ENCODE measurements at regions not wholly inside any gene's neighbourhood (a gene's known extent, or its start where the extent isn't known, plus 50 kb on each side); places are given as distances from the start of the nearest gene placed in this dataset.
"Not testable (repeated sequence)": the region's sequence is repeated elsewhere in the genome, so short reads cannot be mapped to it uniquely, and the experiment has no call there.

DNA sequence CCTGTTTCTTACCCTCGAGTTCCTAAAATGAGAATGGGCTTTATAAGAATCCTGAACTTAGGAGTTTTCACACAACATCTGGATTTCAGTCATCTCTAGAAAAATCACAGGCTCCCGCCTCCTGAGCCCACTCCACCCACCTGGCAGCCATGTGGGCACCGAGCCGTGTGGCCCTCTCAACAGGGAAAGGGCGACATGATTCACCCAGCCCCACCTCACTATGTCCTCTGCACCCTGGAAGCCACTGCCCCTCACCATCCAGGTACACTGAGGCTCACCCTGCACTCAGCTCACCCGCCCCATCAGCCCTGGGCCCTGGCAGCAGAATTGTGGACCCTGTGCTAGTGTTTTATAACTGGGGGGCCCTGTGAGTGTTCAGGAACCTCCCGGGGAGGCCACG lies 101.5 kb downstream of the SHANK2 start:
- DNase-seq, result no peak

DNA sequence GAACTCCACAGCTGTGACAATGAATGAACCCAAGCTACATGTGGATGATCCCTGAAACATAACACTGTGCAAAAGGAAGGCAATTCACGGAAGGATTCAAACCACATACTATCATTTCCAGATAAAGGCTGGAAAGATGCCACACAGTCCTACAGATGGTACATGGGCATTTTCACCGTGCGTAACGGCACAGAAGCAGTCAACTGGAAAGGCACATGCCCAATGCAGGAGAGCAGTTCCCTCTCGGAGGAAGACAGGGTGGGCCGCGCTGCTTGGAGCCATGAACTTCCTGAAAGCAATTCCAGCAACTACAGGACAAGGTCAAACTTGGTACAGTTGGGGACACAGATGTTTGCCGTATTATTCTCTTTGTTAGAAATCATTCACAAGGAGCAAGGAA lies 103.7 kb downstream of the SHANK2 start:
- DNase-seq, result no peak

DNA sequence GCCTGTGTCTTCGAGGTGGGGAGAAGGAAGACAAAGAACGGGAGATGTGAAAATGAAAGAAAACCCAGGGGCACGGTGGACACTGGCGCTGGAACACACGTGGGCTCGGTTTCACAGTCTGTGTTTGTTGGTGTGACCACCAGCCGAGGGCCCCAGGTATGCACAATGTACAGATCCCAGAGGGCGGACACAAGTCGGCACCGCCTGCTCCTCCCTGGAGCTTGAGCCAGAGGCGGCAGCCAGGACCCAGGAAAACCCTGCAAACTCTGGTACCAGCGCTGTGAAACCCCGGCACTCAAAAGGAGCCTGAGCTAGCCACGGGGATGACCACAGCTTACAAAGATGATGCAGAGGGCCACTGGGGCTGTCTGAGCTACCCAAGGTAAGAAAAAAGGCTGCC lies 105.0 kb downstream of the SHANK2 start:
- DNase-seq, result no peak

DNA sequence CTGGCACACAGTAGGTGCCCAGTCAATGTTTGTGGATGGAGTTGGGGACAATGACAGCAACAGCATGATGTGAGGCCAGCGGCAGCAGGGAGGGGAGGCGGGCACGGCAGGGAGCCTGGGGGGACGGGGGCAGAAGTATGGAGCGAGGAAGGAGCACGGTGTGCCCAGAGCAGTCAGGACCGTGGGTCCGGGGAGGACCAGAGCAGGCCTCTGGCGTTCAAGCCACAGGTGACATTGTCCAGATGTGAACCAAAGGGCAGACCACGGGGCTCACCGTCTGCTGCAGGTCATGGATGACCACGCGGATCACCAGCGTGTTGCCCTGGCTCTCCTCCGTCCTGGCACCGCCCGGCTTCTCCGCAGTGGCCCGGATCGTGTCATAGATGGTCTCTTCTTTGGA lies 105.5 kb downstream of the SHANK2 start:
- no peak for DNase-seq

DNA sequence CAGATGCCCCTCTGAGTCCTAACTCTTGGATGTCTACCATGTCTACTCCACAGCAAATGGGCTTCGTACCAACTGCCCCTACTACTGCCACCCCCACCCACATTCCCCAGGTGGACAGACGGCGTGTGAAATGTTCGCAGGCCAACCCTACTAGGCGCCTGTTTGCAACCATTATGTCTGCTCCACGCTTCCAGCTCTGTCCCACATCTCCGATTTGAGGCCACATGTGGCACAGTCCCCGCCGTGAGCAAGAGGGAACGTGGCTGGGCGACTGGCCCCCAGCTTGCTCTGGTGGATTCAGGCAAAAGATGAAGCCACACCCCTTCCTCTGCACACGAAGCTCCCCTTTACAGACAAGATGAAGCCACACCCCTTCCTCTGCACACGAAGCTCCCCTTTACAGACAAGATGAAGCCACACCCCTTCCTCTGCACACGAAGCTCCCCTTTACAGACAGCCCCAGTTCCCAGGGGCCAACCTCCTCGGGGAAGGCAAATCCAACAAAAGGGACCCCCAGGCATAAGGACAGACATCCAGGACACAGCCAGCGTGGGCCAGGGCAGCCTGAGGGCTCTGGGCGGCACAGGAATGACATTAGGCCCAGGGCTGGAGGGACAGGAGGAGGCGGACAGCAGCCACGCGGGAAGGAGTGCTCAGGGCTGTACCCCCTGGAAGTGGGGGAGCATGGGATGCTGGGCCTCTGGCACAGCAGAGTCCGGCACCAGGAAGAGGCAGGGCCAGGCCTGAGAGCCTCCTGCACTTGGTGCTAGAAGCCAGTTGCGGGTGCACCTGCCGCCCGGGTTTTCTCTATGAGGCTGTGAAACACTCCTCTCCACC lies 106.2 kb downstream of the SHANK2 start:
- DNase-seq, result no peak

DNA sequence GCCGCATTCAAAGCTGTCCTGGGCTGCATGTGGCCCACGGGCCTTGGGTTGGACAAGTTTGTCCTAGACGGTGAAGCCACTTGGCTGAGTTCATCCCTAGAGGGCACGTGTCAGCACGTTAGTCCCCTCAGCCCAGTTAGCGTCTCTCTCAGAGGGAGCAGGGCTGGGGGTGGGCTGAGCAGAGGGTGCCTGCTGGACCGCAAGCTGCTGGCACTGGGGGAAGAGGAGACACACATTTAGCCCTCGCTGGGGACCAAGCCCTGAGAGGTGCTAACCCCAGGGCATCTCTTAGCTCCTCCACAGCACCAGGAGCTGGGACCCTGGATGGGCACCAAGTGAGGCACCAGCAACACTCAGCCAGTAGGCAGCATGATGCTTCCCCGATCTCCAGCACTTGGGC lies 107.0 kb downstream of the SHANK2 start:
- no peak for DNase-seq

DNA sequence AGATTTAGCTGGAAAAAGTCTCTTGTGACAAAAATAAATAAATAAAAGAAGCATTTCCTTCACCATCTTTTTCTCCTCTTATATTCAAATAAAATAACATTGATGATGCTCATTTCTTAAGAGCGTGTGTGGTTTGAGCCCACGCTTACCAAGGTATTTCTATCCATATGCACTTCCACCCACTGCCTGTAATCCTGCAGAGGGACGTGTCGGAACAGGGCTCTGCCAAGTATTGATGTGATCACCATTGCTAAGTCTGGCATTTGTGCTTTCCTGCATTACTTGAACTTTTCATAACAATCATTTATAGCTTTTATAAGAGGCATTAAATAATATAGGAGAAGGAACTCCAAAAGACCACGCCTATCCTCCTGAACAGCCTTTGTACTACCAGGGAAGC lies 107.6 kb downstream of the SHANK2 start:
- no peak for DNase-seq

DNA sequence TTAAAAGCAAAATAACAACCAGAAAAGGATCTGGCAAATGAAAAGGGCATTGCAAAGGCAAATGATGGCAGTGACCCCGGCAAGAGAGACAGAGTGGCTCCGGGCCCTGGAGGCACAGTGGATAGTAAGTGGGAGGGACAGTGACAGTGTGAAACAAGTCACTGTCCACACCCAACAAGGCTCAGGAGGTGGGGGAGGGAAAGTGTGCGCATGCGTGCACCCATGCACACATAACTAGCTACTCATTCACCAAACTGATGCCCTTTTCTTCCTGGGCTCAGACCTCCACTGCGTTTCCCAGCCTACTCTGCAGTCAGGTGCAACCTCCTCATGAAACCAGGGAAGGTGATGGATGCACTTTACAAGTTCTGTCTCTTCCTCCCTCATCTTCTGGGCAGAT lies 108.4 kb downstream of the SHANK2 start:
- DNase-seq, result no peak

DNA sequence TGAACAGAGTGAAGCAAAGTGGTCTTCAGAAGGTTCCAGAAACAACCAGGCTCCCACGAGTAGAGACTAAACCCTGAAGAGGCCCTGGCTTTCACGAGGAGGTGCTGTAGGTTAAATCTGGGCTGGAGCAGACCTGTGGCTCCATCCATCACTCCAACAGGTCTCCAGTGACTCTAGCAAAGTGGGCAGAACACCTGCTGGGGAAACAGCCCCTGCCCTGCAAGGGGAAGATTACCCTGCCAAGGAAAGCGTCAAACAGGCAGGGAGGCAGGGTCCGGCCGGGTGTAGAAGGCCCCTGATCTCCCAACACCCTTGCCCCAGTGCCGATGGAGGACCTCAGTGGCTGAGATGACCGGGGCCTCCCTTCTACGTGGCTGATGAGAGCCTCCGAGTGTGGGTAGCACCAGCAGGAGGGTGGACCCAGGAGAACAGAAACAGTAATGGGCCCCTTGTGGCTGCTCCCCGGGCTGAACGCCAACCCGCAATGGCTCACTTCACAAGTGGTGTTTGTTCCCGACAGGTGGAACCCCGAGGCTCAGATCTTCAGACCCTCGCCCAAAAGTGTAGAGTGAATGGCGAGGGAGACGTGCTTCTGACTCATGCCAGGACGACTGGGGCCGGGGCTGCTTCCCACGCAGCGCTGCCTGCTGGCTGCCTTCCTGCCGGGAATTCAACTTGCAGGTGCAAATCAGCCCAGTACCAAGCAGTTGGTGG lies 112.0 kb downstream of the SHANK2 start:
- DNase-seq, result no peak

DNA sequence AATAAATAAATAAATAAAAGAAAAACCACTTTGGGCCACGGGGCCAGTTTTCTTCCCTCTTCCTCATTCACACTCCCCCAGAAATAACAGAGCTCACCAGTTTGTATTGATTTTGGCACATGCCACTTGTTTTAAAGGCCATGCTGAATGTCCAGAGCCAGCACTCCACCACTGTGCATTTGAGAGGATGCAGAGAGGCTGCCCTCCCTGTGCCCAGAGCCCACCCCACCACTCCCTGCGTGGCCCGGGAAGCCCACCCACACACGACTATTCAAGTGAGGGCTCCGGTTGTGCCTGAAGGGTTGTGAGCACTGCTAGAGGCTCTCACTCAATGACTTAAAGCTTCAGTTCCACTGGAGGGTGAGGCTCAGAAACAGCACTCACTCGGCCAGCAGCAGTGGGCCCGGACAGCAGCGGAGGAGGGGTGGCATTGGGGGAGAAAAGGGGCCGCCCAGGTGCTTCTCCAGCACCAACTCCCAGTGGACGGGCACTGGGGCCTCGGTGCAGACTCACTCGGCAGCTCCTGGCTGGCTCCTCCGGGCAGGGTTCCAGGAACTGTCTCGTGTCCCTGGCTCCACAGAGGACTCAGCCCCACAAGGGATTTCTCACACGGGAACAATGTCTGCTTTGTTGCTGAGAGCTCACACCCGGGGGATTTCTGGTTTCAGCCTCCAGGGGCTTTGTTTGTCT lies 112.7 kb downstream of the SHANK2 start:
- DNase-seq, result no peak

DNA sequence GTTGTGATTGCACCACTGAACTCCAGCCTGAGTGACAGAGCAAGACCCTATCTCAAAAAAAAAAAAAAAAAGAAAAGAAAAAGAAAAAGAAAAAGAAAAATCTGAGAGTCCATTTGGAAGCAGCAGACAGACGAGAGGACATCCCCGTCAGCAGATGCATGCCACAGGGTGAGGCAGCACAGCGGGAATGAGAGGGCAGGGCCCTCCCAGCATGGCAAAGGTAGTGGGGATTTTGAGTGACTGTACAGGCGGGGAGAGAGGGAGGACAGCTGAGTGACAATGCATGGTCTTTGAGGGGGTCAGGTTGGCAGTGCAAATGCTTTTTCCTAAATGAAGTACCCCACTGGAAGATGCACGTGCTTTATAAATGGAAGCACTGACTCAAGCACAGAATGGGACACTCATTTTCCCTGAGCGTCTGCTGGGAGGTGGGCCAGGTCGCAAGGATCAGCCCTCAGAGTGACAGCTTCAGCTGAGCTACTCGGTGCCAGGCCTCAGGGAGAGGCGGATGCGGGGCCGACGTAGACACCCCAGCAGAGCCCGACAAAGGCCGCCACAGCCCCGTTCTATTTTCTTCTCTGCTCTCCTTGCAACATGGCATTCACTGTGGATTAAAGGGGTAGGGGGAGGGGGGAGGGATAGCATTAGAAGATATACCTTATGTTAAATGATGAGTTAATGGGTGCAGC lies 113.5 kb downstream of the SHANK2 start:
- no peak for DNase-seq

DNA sequence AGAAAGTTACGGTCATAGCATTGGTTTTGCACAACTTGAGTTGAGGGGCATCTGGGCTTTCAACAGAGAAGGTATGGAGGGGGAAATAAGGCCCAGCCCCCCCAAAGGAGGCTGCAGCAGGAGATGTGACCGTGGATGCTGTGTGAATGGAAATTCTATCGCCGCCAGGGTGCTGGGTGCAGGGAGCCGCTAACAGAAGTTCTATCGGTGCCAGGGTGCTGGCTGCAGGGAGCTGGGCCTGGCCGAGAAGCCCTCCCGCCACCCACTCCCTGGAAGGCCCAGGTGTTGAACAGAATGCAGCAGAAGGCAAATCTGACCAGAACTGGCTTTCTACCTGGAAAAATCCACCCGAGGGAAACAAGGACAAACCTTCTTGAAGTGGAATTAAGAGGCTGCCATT lies 115.0 kb downstream of the SHANK2 start:
- no peak for DNase-seq

DNA sequence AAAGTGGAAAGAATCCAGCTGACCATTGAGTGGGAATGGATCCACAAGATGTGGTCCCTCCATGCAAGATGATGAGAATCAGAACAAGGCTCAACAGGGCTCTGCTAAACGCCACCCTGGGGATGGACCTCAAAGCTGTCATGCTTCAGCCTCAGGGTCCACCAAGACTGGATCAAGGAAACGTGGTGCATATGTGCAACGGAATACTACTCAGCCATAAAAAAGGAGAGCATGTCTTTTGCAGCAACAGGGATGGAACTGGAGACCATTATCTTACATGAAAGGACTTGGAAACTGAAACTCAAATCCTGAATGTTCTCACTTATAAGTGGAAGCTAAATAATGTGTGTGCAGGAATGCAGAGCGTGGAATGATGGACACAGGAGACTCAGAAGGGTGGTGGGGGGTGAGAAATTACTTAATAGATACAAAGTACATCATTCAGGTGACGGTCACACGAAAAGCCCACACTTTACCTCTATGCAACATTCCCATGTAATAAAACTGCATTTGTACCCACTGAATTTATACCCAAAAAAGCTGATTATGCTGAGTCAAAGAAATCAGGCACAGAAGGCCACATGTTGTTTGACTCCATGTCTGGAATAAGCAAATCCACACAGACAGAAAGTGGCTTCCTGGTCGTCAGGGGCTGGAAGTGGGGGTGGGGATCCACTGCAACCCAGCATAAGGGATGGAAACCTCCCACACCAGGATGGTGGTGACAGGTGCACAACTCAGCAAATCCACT lies 116.1 kb downstream of the SHANK2 start:
- no peak for DNase-seq

DNA sequence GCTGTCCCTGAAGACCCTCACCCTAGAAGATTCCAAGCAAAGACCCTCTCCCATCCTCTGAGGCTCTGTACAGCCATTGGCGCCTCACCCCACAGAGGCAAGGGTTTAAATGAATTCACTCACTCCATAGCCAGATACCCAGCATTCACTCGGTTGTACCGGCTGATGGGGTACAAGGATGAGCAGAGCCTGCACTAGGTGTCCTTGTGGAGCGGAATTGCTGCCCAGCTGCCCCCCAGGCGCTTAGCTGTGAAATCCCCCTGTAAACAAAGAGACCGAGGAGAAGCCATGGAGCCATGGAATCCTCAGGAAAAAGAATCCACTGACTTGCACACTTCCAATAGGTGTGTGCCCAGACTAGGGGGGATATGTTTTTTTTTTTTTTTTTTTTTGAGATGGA lies 117.3 kb downstream of the SHANK2 start:
- DNase-seq, result no peak

DNA sequence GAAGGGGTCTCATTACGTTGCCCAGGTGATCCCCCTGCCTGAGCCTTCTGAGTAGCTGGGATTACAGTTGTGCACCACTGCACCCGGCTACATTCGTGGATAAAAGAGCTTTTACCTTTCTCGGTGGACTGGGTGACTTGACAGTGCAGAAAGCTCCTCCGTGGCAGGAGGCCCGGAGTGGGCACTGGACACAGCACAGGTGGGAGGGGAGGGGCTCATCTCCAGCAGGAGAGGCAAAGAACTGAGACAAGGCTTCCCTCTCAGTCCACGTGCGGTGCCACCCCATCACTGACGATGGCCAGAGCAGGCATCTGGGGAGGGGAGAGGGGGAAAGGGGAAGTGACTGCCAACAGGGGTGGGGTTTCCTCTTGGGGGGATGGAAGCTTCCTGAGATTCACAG lies 118.4 kb downstream of the SHANK2 start:
- DNase-seq, result no peak

DNA sequence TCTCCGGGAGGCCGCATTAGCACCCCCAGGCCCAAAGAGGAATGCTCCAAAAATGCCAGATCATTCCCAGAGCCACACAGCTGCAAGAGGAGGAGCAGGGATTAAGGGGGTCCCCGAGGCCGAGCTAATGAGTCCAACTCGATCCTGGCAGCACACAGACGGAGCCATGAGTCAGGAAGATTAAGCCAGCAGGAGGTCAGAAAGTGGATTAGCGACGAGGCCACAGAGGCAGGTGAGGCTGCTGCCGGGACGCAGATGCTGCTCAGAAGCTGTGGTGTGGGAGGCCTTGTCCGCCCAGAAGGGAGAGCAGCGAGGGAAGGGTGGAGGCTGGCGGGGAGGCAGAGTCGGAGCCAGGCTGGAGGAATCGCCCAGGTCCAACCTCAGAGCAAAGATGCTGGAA lies 120.5 kb downstream of the SHANK2 start:
- DNase-seq, result no peak

DNA sequence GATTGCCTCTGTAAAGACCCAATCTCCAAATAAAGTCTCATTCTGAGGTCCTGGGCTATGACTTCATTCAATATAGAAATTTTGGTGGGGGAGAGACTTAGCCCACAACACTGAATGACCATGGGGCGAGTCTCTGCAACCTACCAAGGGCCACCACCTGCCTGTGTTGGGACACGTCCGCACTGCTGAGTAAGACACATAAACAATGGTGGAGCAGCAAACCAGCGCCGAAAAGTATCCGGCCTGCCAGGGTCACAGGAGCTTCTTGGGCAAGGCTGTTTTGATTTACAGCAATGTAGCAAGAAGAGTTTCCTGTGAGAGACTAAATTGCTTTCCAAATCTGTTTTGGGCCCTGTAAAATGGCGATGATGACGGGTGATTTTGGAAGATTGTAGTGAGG lies 122.3 kb downstream of the SHANK2 start:
- DNase-seq, result no peak

DNA sequence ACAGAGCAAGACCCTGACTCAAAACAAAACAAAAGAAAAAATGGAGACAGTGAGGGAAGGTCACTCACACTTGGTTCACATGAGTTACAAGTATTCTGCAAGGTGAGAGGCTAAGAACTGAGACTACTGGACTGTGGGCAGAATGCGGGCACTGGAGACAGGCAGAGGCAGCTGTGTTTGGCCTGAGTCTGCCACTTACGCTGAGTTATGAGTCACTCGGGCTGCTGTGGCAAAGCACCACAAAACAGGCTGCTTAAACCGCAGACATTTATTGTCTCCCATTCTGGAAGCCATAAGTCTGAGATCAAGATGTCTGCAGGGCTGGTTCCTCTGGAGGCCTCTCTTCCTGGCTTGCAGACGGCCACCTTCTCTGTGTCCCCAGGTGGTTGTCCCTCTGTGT lies 122.8 kb downstream of the SHANK2 start:
- DNase-seq, result peak; percentile 72

DNA sequence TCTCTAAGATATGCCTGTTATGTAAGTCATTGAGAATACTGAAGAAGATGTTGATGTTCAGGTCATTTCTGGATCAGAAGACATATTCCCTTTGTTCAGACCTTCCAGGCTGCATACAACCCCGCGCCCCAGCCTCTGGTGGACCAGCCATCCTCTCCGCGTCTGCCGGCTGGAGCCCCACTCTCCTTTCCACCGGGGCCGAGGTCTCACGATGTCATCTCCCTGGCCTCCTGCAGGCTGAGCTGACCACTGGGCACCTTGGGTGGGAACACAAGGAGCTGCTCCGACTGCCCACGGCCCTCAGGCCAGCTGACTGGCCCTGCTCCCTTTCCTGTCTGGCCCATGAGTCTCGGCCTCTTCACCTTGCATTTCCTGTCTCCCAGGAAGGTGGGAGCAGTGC lies 124.6 kb downstream of the SHANK2 start:
- DNase-seq, result no peak

DNA sequence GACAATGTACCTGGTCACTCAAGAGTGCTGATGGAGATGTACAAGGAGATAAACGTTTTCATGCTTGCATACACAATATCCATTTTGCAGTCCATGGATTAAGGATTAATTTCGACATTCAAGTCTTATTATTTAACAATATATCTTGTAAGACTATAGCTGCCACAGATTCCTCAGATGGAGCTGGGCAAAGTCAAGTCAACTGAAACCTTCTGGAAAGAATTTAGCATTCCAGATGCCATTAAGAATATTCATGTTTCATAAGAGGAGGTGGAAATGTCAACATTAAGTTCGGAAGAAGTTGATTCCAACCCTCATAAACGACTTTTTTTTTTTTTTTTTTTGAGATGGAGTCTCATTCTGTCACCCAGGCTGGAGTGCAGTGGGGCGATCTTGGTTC lies 126.0 kb downstream of the SHANK2 start:
- not testable (repeated sequence) for DNase-seq

DNA sequence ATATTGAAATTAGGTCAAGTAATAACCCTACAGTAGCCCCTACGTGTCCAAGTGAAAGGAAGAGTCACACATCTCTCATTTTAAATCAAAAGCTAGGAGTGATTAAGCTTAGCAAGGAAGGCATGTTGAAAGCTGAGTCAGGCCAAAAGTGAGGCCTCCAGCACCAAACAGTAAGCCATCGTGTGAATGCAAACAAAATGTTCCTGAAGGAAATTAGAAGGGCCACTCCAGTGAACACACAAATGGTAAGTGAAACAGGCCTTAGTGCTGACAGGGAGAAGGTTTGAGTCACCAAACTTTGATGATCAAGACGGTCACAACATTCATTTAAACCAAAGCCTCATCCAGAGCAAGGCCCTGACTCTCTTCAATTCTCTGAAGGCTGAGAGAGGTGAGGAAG lies 127.2 kb downstream of the SHANK2 start:
- DNase-seq, result no peak

DNA sequence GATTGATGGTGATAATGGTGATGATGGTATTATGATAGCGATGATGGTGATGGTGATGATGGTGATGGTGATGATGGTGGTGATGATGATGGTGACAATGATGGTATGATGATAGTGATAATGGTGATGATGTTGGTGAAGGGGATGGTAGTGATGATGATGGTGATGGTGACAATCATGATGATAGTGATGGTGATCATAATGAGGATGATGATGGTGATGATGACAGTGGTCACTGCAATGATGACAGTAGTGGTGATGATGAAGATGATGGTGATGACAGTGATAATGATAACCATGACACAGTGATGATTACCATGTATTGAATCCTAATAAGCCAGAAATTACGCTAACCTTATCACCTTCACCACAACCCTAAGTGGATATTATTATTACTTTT lies 128.2 kb downstream of the SHANK2 start:
- no peak for DNase-seq

DNA sequence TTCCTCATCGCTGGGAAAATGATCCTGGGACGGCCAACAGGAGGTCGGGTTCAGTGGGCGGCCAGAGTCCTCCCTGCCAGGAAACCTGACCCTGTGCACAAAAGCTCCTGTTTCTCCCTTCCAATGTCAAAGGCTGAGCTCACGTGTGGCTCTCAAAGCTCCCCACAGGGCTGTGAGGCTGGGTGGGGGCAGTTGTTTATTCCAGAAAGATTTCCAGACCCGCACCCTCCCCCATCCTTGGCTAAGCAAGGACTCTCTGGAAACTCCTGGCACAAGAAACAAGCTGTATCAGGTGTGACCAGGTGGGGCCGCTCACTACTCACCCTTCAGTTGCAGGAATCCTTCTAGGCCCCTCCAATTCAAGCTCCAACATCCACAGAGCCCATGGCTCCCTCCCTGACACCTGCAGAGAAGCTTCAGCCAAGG lies 131.9 kb downstream of the SHANK2 start:
- peak; percentile 29 for DNase-seq

All from OCI-M1 (cell line).